Adrenal gland (tissue), 5 donors: ENCODE measurements at regions not wholly inside any gene's neighbourhood (a gene's known extent, or its start where the extent isn't known, plus 50 kb on each side); places are given as distances from the start of the nearest gene placed in this dataset.

Experiments used
- CTCF ChIP-seq, 6 experiments: fragments of 450-650 bp in 4 of 6; fragments of 200-600 bp in 2 of 6; sonication (generic) in 1 of 6; IDR thresholded peaks; 1 replicate in 5 of 6; 2 replicates in 1 of 6; pipeline versions ENCODE4 v1.5.1 to v1.8.0; 2016 to 2021; ENCODE audit warnings: antibody characterized with exemption in 6 of 6, mild to moderate bottlenecking in 2 of 6, moderate library complexity in 1 of 6
- POLR2A ChIP-seq, 2 donors: fragments of 450-650 bp; IDR thresholded peaks; one replicate each; pipeline ENCODE4 v1.6.1; 2017; ENCODE audit warnings: antibody characterized with exemption in 2 of 2, mild to moderate bottlenecking in 2 of 2, moderate library complexity in 1 of 2
- donor health status: DM: no; HTN: no; CAD: no.

GRCh38 chr4:27635936-27636913 lies 775.6 kb downstream of the STIM2 start:
- TF ChIP-seq CTCF (IDR thresholded peaks at IDR 0.05) (no peak), POLR2A (IDR thresholded peaks at IDR 0.05) (no peak)
